Activated CD4-positive, alpha-beta T cell treated with anti-CD3 and anti-CD28 coated beads for 24 hours (primary cell): ENCODE measurements at regions not wholly inside any gene's neighbourhood (a gene's known extent, or its start where the extent isn't known, plus 50 kb on each side); places are given as distances from the start of the nearest gene placed in this dataset.
"Not testable (repeated sequence)": the region's sequence is repeated elsewhere in the genome, so short reads cannot be mapped to it uniquely, and the experiment has no call there.

Experiments
- DNase-seq, 2 donors: peaks; one replicate each; pipeline ENCODE4 v3.0.0-alpha.2; 2020; ENCODE audit warnings: low read depth in 2 of 2

DNA sequence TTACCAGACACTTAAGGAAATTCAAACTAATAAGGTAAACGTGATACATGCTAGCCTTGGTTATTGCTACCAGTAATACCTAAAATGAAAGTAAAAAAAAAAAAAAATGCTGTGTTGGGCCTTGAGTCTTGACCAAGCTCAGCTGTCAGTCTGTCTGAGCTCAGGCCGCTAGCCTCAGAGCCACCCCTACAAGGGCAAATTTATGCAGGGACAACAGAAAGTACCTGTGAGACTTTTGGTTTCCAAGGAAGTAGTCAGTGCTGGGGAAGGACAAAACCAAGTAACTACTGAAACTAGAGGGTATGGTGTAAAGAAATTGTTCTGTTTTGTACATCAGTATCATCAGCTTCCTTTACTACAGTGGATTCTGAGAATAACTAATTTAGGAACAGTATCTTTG lies 134.3 kb upstream of the SLITRK5 start:
- no peak for DNase-seq

DNA sequence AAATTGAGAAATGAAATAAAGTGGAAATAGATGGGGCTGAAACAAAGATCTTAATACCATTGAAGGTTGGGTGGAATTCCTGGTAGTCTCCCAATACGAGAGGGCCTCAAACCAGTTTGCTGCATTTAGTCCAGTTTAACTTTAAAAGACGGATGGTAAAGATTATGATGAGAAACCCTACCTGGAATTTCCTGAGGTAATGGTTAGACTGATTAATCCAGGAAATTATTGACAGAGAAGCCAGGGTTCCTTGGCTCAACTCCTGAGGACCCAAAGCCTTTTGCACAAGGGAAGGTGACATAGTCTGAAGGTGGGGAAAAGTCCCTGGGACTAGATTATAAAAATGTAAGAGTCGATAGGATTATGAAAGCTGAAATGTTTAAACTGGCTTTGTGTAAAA lies 133.2 kb upstream of the SLITRK5 start:
- no peak for DNase-seq

DNA sequence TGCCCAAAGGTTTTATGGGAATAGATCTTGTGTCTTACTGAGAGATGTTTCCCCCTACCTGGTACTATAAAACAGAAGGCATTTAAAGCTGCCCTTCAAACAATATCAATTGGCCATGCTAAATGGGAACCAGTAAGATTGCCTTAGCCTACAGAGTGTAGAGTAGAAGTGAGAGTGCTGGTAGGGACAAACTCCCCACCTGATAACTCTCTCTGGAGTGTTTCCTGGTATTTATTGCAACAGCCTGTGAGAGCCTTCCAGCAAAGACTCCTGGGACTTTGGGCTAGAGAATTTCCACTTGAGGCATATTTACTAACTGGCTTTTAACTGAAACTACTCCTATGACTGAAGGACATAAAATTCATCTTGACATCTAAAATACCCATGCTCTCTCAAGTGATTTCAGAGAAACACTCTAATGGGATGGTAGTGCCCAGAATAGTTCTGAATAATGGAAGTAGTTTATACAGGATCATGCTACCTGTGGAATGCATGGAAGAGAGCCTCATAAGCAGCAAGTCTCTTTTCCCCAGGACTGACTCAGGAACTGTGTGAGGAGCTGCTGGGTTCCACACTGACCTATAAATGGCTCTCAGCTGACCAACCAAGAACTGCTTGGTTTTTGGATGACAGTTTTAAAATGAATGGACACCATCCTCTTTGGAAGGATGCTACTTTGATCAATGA lies 132.7 kb upstream of the SLITRK5 start:
- no peak for DNase-seq

DNA sequence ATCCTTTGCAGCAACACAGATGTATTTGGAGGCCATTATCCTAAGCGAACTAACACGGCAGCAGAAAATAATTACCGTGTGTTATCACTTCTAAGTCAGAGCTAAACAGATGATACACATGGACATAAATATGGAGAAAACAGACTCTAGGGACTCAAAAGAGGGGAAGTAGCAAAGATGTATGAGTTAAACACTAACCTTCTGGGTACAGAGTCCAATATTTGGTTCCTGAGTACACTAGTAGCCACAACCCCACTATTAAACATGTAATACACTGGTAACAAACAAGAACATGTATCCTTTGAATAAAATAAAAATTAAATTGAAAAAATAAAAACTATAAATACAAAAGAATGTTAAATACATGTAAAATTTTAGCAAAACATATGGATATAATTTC lies 118.0 kb upstream of the SLITRK5 start:
- DNase-seq: no peak

DNA sequence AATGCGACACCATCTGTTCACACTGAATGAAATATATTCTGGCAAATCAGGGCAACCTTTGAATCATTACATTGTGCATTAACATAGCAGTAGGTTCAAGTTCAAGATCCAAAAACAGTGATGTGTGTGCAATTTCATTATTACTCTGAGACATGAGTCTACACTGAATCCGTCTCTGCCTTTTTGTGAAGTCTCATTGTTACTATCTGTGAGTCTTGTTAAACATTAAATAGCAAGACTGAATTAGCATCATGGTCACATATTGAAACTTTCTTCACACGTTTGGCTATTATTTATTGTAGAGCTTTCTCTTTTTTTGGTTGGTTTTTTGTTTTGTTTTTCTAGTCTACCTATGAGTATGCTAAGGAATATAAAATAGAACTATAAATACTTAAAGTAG lies 117.1 kb upstream of the SLITRK5 start:
- no peak for DNase-seq

DNA sequence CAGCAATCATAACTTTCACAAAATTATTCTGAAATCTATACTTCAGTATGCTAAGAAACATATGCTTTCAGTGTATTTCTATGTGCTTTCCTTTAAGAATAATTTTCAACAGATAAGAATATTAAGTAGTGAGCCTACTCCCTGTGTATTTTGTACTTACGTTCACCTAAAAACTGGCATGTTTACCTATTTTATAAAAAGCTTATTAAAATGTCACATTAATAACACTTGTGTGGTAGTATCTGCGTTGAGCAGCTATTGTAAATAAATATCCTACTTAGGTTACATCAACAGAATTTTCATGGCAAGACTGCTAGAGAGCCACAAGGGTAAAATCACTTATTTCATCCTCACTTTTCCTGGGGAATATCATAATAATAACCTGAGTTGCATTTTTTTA lies 113.4 kb upstream of the SLITRK5 start:
- DNase-seq: no peak

DNA sequence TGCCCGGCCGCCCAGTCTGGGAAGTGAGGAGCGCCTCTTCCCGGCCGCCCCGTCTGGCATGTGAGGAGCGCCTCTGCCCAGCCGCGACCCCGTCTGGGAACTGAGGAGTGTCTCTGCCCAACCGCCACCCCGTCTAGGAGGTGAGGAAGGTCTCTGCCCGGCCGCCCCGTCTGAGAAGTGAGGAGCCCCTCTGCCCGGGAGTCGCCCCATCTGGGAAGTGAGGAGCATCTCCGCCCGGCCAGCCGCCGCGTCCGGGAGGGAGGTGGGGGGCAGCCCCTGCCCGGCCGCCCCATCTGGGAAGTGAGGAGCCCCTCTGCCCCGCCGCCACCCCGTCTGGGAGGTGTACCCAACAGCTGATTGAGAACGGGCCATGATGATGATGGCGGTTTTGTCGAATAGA lies 109.6 kb upstream of the SLITRK5 start:
- not testable (repeated sequence) for DNase-seq

DNA sequence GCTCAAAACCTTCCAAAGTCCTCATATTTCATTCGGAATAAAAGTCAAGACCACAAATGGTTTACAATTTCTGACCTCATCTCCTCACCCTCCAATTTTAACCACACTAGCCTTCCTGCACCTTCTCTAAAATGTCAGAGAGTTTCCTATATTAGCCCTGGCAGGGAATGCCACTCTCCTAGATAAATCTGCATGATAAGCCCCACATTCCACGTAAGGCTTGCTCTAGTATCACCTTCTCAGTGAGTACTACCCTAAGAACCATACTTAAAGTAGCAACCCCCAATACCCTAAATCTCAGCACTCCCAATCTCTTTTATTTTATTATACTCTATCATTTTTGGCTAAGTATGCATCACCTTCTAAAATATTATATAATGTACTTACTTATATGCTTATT lies 100.5 kb upstream of the SLITRK5 start:
- no peak for DNase-seq

DNA sequence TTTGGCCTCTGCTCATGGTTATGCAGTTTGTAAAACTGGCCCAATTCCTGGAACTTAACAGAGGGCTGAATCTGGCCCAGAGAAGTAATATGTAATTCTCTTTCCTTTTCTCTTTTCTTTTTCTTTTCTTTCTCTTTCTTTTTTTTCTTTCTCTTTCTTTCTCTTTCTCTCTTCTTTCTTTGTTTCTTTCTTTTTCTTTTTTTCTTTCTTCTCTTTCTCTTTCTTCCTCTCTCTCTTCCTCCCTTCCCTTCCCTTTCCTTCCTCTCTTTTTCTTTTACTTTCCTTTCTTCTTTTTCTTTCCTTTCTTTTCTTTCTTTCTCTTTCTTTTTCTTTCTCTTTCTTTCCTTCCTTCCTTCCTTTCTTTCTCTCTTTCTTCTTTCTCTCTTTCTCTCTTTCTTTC lies 88.8 kb upstream of the SLITRK5 start:
- no peak for DNase-seq

DNA sequence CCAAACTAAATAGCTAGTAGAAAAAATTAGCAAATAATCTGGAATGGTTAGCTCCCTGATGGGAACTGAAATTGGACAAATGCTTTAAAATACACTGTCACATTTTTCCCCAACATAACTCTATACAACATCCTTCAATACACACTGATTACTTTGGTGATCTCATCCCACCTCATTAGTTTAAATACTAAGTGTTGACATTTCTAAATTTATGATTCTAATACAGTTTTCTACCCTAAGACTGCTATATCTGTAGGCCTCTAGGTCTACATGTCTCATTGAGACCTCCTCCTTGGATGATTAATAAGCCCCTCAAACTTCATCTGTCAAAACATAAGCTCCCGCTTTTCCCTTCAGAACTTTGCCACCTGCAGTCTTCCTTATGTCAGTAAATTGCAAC lies 80.7 kb upstream of the SLITRK5 start:
- DNase-seq: no peak

DNA sequence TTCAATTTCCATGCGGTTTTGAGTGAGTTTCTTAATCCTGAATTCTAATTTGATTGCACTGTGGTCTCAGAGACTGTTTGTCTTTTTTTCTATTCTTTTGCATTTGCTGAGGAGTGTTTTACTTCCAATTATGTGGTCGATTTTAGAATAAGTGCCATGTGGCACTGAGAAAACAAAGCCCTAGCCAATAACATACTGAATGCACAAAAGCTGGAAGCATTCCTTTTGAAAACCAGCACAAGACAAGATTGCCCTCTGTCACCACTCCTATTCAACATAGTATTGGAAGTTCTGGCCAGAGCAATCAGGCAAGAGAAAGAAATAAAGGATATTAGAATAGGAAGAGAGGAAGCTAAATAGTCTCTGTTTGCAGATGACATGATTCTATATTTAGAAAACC lies 66.7 kb upstream of the SLITRK5 start:
- not testable (repeated sequence) for DNase-seq

DNA sequence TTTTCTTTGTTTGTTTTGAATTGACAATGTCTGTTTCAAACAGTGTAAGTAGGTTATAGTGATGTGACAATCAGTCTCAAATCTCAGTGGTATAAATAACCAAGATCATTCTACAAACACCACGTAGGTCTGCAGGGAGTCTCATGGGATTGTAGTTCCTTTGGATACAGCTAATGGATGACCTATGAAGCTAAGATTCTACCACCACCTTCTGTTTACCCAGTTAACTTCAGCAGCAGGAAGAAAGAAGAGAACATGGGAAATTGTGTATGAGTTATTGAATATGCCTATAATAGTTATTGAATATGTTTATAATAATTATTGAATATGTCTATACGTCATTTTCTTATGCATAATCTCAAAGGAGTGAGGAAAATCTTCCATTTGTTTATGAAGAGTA lies 63.9 kb upstream of the SLITRK5 start:
- no peak for DNase-seq

DNA sequence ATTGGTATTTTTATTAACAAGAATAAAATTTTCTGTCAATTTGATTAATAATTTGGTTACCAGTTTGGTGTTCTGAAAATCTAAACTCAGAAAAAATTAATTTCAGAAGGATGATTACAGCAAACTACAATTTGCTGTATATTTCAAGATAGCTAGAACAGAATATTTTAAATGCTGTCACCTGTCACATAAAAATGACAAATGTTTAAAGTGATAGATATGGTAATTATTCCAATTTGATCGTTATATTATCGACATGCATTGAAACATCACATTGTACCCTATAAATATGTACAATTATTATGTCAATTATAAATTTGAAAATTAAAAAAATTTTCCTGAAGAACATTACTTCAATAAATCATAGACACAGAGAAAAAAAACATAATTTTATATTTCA lies 56.9 kb upstream of the SLITRK5 start:
- no peak for DNase-seq
